A673 (cell line): ENCODE measurements at regions not wholly inside any gene's neighbourhood (a gene's known extent, or its start where the extent isn't known, plus 50 kb on each side); places are given as distances from the start of the nearest gene placed in this dataset.

Source experiments
- BruUV-seq: library from RNA; stranded (reverse); fragments of 400-500 nt; replicated peaks from 2 replicates; lab custom pipeline; 2021; lab: Mats Ljungman, UMichigan
- CTCF ChIA-PET: fragments of 300-600 bp; sonication (Branson Sonifier 250); formaldehyde crosslinking; loops from one replicate; lab custom pipeline; 2022; ENCODE audit warnings: antibody characterized with exemption; lab: Charles Lee
- POLR2A ChIA-PET: fragments of 300-600 bp; sonication (Branson Sonifier 250); formaldehyde crosslinking; loops from one replicate; lab custom pipeline; 2022; ENCODE audit warnings: antibody characterized with exemption; ENCODE audit not compliant: low non-redundant PET; lab: Charles Lee
- DNase-seq: peaks from one replicate; pipeline ENCODE4 v3.0.0-alpha.2; 2015; ENCODE audit warnings: low spot score
- H3K27ac ChIP-seq: fragments of 200-600 bp; sonication (generic); 2 replicates; pipeline ENCODE4 v1.5.1; 2016; ENCODE audit warnings: mixed run types, low read depth, mild to moderate bottlenecking, mixed read lengths, antibody characterized with exemption, low read length; ENCODE audit not compliant: poor library complexity, severe bottlenecking
- H3K27me3 ChIP-seq: fragments of 200-600 bp; sonication (generic); replicated peaks from 2 replicates; pipeline ENCODE4 v1.6.1; 2017; ENCODE audit warnings: mixed run types, low read depth, mild to moderate bottlenecking, mixed read lengths, antibody characterized with exemption, low read length; ENCODE audit not compliant: insufficient read depth, poor library complexity
- H3K36me3 ChIP-seq: fragments of 200-600 bp; sonication (generic); 2 replicates; pipeline ENCODE4 v1.6.1; 2016; ENCODE audit warnings: mixed run types, mild to moderate bottlenecking, mixed read lengths, antibody characterized with exemption, low read length; ENCODE audit not compliant: insufficient read depth, poor library complexity, severe bottlenecking
- H3K4me1 ChIP-seq: fragments of 200-600 bp; sonication (generic); 2 replicates; pipeline ENCODE4 v1.6.1; 2017; ENCODE audit warnings: mixed run types, mild to moderate bottlenecking, mixed read lengths, antibody characterized with exemption, low read length; ENCODE audit not compliant: insufficient read depth, poor library complexity, severe bottlenecking
- H3K4me3 ChIP-seq: fragments of 200-600 bp; sonication (generic); 2 replicates; pipeline ENCODE4 v1.5.1; 2016; ENCODE audit warnings: low read depth, mixed run types, mild to moderate bottlenecking, mixed read lengths, low read length; ENCODE audit not compliant: poor library complexity, severe bottlenecking
- H3K9me3 ChIP-seq: fragments of 200-600 bp; sonication (generic); 2 replicates; pipeline ENCODE4 v1.6.1; 2016; ENCODE audit warnings: mixed run types, low read depth, mild to moderate bottlenecking, mixed read lengths, antibody characterized with exemption, low read length; ENCODE audit not compliant: poor library complexity, severe bottlenecking
- EZH2 ChIP-seq: fragments of 200-600 bp; sonication (generic); IDR thresholded peaks from 2 replicates; pipeline ENCODE4 v1.6.1; 2017; ENCODE audit warnings: borderline replicate concordance, low read depth, mild to moderate bottlenecking, mixed read lengths, antibody characterized with exemption, low read length; ENCODE audit not compliant: poor library complexity, severe bottlenecking
- intact Hi-C: fragments of 100-400 bp; cut with micrococcal nuclease; formaldehyde crosslinking; loops from one replicate; pipeline ENCODE4 v1.10.0; 2022; ENCODE audit not compliant: unreplicated experiment
- TF ChIP-seq, protein P1 (sequence below): fragments of 300-800, 200-600 bp; sonication (generic); conservative IDR thresholded peaks from 2 replicates; pipeline ENCODE4 v1.5.1; 2017; ENCODE audit warnings: low read depth, mild to moderate bottlenecking, antibody characterized with exemption, low read length, moderate library complexity, mixed read lengths

DNA sequence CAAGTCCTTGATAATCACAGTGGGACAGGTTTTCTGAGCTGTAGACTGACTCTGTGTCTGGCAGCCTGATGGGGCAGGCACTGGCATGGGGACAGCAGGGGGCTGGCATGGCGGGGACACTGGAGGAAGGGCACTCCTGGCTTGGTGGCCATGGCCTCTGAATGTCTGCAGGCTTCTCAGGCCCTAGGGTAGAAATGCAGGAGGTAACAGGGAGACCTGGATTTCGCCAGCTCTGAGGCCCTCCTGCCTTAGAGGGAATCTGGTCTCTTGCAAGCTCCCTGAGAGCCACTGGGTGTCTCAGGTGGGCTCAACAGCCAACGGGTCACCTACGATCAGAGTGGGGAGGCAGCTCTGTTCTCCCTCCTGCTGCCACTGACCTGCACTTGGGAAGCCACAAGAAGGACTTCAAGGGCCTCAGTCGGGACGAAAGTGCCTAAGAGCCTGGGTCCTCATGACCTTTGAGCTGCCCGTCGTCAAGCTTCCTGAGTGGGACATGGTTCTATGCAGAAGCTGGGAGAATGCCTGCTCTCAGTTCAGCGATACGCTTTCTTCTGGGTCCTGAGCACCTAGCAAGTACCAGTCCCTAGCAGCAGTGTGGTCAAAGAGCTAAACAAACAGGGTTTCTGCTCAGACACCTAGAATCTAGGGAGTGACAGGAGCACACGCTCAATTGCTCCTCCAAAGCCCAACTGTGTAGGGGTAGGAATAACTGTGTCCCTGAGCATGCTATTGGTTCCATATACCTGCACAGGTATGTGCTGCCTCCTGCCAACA lies 569.0 kb downstream of the PTPRU start:
- Histone ChIP-seq H3K4me3 (no peak overlapping the region), H3K4me1 (peaks cover 40% of the 10 kb centered on the region), H3K27ac (peak overlapping the region; percentile 29), H3K36me3 (no peaks in the 10 kb centered on the region), H3K27me3 (no peaks in the 10 kb centered on the region), H3K9me3 (no peaks in the 10 kb centered on the region)
- ChIA-PET CTCF (interaction anchor here (0.6 kb wide), 1 partner anchor 576 kb away, joined by 5 read pairs; no protein-coding TSS in a partner anchor), POLR2A (no interaction called here)
- DNase-seq: no peak
- intact Hi-C loops: no loop called here
- TF ChIP-seq EZH2: no peak
- TF ChIP-seq, protein P1, sequence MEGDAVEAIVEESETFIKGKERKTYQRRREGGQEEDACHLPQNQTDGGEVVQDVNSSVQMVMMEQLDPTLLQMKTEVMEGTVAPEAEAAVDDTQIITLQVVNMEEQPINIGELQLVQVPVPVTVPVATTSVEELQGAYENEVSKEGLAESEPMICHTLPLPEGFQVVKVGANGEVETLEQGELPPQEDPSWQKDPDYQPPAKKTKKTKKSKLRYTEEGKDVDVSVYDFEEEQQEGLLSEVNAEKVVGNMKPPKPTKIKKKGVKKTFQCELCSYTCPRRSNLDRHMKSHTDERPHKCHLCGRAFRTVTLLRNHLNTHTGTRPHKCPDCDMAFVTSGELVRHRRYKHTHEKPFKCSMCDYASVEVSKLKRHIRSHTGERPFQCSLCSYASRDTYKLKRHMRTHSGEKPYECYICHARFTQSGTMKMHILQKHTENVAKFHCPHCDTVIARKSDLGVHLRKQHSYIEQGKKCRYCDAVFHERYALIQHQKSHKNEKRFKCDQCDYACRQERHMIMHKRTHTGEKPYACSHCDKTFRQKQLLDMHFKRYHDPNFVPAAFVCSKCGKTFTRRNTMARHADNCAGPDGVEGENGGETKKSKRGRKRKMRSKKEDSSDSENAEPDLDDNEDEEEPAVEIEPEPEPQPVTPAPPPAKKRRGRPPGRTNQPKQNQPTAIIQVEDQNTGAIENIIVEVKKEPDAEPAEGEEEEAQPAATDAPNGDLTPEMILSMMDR: no peak
- no TSS peak for BruUV-seq

DNA sequence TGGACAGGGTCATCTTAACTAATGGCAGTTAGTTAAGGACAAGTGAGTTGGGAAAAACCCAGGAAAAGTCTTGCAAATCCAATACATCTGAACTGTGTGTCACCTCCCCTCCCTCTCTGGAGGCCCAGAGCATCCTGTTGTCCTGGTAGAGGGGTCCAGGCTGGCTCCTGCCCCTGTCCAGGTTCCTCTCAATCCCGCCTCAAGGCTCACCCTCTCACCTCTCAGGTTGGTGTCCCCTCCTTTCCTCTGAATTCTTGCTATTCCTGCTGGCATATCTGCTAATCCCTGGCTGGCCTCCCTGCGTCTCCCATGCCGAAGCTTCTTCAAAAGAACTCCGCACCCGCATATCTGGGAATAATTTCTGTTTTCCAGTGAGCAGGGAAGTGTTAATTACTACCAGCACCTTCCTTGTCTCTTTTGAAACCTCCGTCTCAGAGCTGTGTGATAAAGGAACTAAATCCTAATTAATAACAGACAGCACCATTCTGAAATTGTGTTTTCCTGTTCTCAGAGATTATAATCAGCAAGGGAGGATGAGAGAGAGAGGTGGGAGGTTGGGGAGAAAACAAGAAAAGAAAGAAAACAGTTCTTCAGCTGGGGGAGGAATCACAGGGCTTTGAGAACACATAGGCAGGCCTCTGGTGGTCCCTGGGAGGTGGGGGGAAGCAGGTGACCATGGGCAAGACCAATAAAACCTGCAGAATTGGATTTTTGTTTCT lies 568.0 kb downstream of the PTPRU start:
- peak; percentile 45 for DNase-seq
- H3K4me3 ChIP-seq: no peak overlapping the region
- H3K27ac ChIP-seq: peak overlapping the region; percentile 37
- H3K9me3 ChIP-seq: no peaks in the 10 kb centered on the region
- TF ChIP-seq EZH2: no peak
- TF ChIP-seq, protein P1: no peak
- intact Hi-C loops: no loop called here
- BruUV-seq: no TSS peak
- peaks cover 40% of the 10 kb centered on the region for H3K4me1 ChIP-seq
- no peaks in the 10 kb centered on the region for H3K27me3 ChIP-seq
- H3K36me3 ChIP-seq: no peaks in the 10 kb centered on the region
- ChIA-PET CTCF (interaction anchor here (0.6 kb wide), 1 partner anchor 577 kb away, joined by 5 read pairs; no protein-coding TSS in a partner anchor), POLR2A (interaction anchor here (0.5 kb wide), 1 partner anchor 226 kb away, joined by 3 read pairs; no protein-coding TSS in a partner anchor)

DNA sequence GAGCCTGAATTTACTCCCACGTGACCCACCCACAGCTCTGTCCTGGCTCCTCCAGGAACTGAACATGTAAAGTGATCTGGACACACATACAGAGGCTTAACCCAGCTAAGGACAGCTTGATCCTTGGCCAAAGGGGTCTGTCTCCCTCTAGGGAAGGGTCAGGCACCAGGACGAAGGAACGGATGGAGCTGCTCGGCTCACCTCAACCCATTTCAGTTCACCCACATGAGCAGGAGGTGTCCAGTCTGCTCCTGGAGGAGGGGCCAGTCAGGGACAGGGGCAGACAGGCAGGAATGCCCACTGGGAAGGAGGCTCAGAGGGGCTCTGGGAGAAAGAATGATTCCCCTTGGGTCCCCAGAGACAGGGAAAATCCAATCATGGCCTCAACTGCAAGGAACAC lies 567.2 kb downstream of the PTPRU start:
- CTCF ChIA-PET: no interaction called here
- H3K4me3 ChIP-seq: no peak overlapping the region

More for the DNA sequence above, 567.2 kb downstream of the PTPRU start:
- intact Hi-C loops: no loop called here
- Histone ChIP-seq H3K9me3 (no peaks in the 10 kb centered on the region), H3K27me3 (no peaks in the 10 kb centered on the region), H3K36me3 (no peaks in the 10 kb centered on the region), H3K27ac (no peak overlapping the region), H3K4me1 (peaks cover 40% of the 10 kb centered on the region)
- POLR2A ChIA-PET: no interaction called here
- TF ChIP-seq, protein P1: no peak
- TF ChIP-seq EZH2: no peak
- no peak for DNase-seq
- no TSS peak for BruUV-seq
